GM20000 (cell line): ENCODE measurements at regions not wholly inside any gene's neighbourhood (a gene's known extent, or its start where the extent isn't known, plus 50 kb on each side); places are given as distances from the start of the nearest gene placed in this dataset.
"Not testable (repeated sequence)": the region's sequence is repeated elsewhere in the genome, so short reads cannot be mapped to it uniquely, and the experiment has no call there.

Source experiments
- DNase-seq: peaks from one replicate; pipeline ENCODE4 v3.0.0; 2012; ENCODE audit warnings: low spot score
- CTCF ChIP-seq: IDR thresholded peaks from 2 replicates; pipeline ENCODE4 v1.5.1; 2012; ENCODE audit warnings: mild to moderate bottlenecking, control low read depth; ENCODE audit errors: extremely low read depth, missing control alignments

GRCh38 chr17:79552824-79553223, 58.0 kb downstream of the RBFOX3 start:
- TF ChIP-seq CTCF, result no peak
- no peak for DNase-seq

DNA sequence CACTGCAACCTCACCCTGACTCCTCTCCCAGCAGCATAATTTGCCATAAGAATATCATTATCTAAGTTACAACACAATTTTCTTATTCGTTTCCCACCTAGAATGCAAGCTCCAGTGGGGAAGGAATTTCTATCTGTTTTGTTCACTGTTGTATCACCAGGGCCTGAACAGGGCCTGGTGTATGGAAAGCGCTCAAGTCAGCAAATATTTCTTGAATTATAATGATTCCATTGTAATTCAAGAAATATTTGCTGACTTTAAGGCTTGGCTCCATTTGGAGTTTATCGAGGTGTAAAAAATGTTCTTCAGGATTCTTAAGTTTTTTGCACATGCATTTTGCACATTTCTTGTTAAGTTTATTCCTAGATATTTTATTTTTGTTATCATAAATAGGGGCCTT, 58.4 kb downstream of the RBFOX3 start:
- no peak for TF ChIP-seq CTCF
- no peak for DNase-seq

GRCh38 chr17:79549141-79549915, 61.5 kb downstream of the RBFOX3 start:
- TF ChIP-seq CTCF, result no peak
- DNase-seq, result no peak

DNA sequence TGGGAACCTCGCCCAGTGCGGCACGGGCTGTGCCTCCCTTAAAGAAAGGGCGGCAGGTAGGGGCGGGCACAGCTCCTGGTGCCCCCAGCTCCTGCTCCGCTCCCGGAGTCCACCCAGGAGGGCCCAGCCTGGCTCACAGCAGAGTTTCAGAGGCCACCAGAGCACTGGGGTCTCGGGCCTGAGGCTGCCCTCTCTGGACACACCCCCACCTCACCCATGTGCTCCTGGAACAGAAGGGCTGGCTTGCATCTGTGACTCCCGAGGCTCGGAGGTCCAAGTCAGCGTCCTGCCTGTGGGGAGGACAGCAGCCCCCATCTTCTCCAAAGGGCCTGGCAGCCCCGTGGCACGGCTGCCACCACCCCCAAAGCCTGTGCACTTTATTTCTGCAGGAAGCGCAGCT, 62.7 kb downstream of the RBFOX3 start:
- no peak for TF ChIP-seq CTCF
- DNase-seq, result no peak

GRCh38 chr17:79547586-79547985, 63.3 kb downstream of the RBFOX3 start:
- no peak for TF ChIP-seq CTCF
- no peak for DNase-seq

- DNase-seq, result not testable (repeated sequence)
Measured at GRCh38 chr17:79547171-79547570, 63.7 kb downstream of the RBFOX3 start.

- TF ChIP-seq CTCF, result no peak
Measured at GRCh38 chr17:79546386-79546785, 64.5 kb downstream of the RBFOX3 start.

DNA sequence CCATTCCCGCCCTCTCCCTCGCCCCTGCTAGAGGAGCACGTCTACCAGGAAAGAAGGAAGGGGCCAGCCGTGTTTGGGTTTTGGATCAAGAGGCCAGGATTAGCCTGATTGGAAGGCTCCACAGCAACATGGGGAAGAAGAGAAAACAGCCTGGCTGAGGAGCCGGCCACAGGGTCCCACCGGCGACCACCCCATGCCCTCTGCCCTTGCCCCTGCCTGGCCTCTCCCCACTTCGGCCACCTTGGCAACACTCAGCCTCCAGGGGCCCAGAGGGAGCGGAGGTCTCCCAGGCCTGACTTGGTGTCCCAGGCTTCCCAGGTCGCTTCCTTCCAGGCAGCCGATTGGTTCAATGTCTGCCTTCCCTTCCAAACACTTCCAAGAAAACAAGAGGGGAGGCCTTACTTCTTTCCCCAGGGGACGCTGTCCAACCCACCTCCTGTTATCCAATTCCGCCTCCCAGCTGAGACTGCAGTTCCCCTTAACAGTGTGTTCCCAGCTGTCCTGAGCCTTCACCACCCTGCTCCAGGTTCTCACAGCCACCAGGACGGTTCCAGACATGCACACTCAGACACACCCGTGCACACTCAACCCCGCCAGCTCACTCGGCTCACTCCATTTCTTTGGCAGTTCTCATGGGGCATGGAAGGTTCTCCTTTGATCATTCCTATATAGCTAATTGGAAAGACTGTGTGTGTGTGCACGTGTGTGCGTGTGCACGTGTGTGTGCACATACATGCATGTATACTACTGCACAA, 65.4 kb downstream of the RBFOX3 start:
- DNase-seq, result no peak

More at GRCh38 chr17:79546386-79546785, 64.5 kb downstream of the RBFOX3 start:
- DNase-seq, result no peak

More for the DNA sequence above, 65.4 kb downstream of the RBFOX3 start:
- no peak for TF ChIP-seq CTCF
